WTC11 (cell line): ENCODE measurements at regions not wholly inside any gene's neighbourhood (a gene's known extent, or its start where the extent isn't known, plus 50 kb on each side); places are given as distances from the start of the nearest gene placed in this dataset.

ENCODE experiments used
- ATAC-seq: fragments of 200-7000 bp; cut with Tn5 transposase; 2 replicates; pipeline ENCODE4 v1.10.0; 2021; ENCODE audit warnings: mild to moderate bottlenecking, moderate library complexity
- CTCF ChIA-PET: fragments of 300-600 bp; sonication (Branson Sonifier 250); formaldehyde crosslinking; loops from one replicate; lab custom pipeline; 2021; ENCODE audit warnings: antibody characterized with exemption; lab: Charles Lee
- POLR2A ChIA-PET: fragments of 350-600 bp; sonication (Branson Sonifier 250); formaldehyde crosslinking; loops from one replicate; lab custom pipeline; 2021; ENCODE audit warnings: antibody characterized with exemption; lab: Charles Lee
- DNase-seq: peaks from one replicate; pipeline ENCODE4 v3.0.0; 2021; ENCODE audit warnings: low spot score
- H3K27ac Mint-ChIP-seq: 2 replicates; pipeline ENCODE4 v1.8.0; 2021; ENCODE audit warnings: mixed read lengths
- H3K27me3 Mint-ChIP-seq: 2 replicates; pipeline ENCODE4 v1.8.0; 2021; ENCODE audit warnings: low read depth, mild to moderate bottlenecking, moderate library complexity, mixed read lengths
- H3K36me3 Mint-ChIP-seq: 2 replicates; pipeline ENCODE4 v1.8.0; 2021; ENCODE audit warnings: mixed read lengths
- H3K4me1 Mint-ChIP-seq: 2 replicates; pipeline ENCODE4 v1.8.0; 2022; ENCODE audit warnings: mixed read lengths
- H3K4me3 Mint-ChIP-seq: 2 replicates; pipeline ENCODE4 v1.8.0; 2021; ENCODE audit warnings: mild to moderate bottlenecking, moderate library complexity, mixed read lengths
- H3K9me3 Mint-ChIP-seq: 2 replicates; pipeline ENCODE4 v1.8.0; 2021; ENCODE audit warnings: mixed read lengths
- ATF1 ChIP-seq: sonication (generic); formaldehyde crosslinking; IDR thresholded peaks from 2 replicates; pipeline ENCODE4 v1.8.1; 2023; ENCODE audit warnings: mild to moderate bottlenecking, moderate library complexity, missing genetic modification reagents
- ATF2 ChIP-seq: sonication (generic); formaldehyde crosslinking; IDR thresholded peaks from 2 replicates; pipeline ENCODE4 v1.8.1; 2022; ENCODE audit warnings: low read depth, missing genetic modification reagents, borderline replicate concordance
- ETV6 ChIP-seq: sonication (generic); formaldehyde crosslinking; IDR thresholded peaks from 2 replicates; pipeline ENCODE4 v1.8.1; 2022; ENCODE audit warnings: mild to moderate bottlenecking, missing genetic modification reagents
- IRF1 ChIP-seq: sonication (generic); formaldehyde crosslinking; IDR thresholded peaks from 2 replicates; pipeline ENCODE4 v1.8.0; 2023; ENCODE audit warnings: missing genetic modification reagents
- IRF2 ChIP-seq: sonication (generic); formaldehyde crosslinking; IDR thresholded peaks from 2 replicates; pipeline ENCODE4 v1.8.0; 2022; ENCODE audit warnings: low read depth, missing genetic modification reagents, borderline replicate concordance
- JAZF1 ChIP-seq: fragments of 250-450 bp; sonication (Bioruptor Pico); IDR thresholded peaks from 2 replicates; pipeline ENCODE4 v1.9.0; 2021; ENCODE audit warnings: moderate library complexity, mild to moderate bottlenecking, inconsistent platforms
- MXD4 ChIP-seq: fragments of 250-450 bp; sonication (Bioruptor Pico); IDR thresholded peaks from 2 replicates; pipeline ENCODE4 v1.8.0; 2021; ENCODE audit warnings: mild to moderate bottlenecking, moderate library complexity, borderline replicate concordance
- RELA ChIP-seq: sonication (generic); formaldehyde crosslinking; IDR thresholded peaks from 2 replicates; pipeline ENCODE4 v1.8.1; 2022; ENCODE audit warnings: missing genetic modification reagents, mild to moderate bottlenecking, borderline replicate concordance
- TP53 ChIP-seq: sonication (generic); formaldehyde crosslinking; IDR thresholded peaks from 2 replicates; pipeline ENCODE4 v1.8.1; 2023; ENCODE audit warnings: mild to moderate bottlenecking, missing genetic modification reagents
- ZMAT4 ChIP-seq: fragments of 250-450 bp; sonication (Bioruptor Pico); IDR thresholded peaks from 2 replicates; pipeline ENCODE4 v1.9.0; 2021; ENCODE audit warnings: mild to moderate bottlenecking
- ZNF121 ChIP-seq: sonication (generic); formaldehyde crosslinking; IDR thresholded peaks from 2 replicates; pipeline ENCODE4 v1.8.0; 2023; ENCODE audit warnings: missing genetic modification reagents
- ZNF138 ChIP-seq: sonication (generic); formaldehyde crosslinking; conservative IDR thresholded peaks from 2 replicates; pipeline ENCODE4 v1.8.1; 2022; ENCODE audit warnings: mild to moderate bottlenecking, moderate library complexity, missing genetic modification reagents
- ZNF232 ChIP-seq: sonication (generic); formaldehyde crosslinking; IDR thresholded peaks from 2 replicates; pipeline ENCODE4 v1.8.0; 2022; ENCODE audit warnings: mild to moderate bottlenecking, missing genetic modification reagents
- ZNF396 ChIP-seq: fragments of 250-450 bp; sonication (Bioruptor Pico); IDR thresholded peaks from 2 replicates; pipeline ENCODE4 v1.8.0; 2021; ENCODE audit warnings: mild to moderate bottlenecking, moderate library complexity, borderline replicate concordance
- ZNF423 ChIP-seq: fragments of 250-450 bp; sonication (Bioruptor Pico); IDR thresholded peaks from 2 replicates; pipeline ENCODE4 v2.1.2; 2022; ENCODE audit warnings: mild to moderate bottlenecking, moderate library complexity
- ZSCAN18 ChIP-seq: fragments of 250-450 bp; sonication (Bioruptor Pico); IDR thresholded peaks from 2 replicates; pipeline ENCODE4 v2.1.2; 2022; ENCODE audit warnings: mild to moderate bottlenecking, moderate library complexity

GRCh38 chr4:187602339-187603092 lies 393.1 kb upstream of the ZFP42 start:
- H3K36me3 Mint-ChIP-seq: no peaks in the 10 kb centered on the region
- H3K27me3 Mint-ChIP-seq: no peaks in the 10 kb centered on the region
- no peak for DNase-seq
- no peak overlapping the region for H3K4me3 Mint-ChIP-seq
- no peak for TF ChIP-seq ETV6 (CRISPR knock-in tag)
- TF ChIP-seq, all 79 proteins: peak for 0
- ATAC-seq: no peak
- ChIA-PET POLR2A (no interaction called here), CTCF (no interaction called here)
- H3K27ac Mint-ChIP-seq: no peak overlapping the region
- H3K4me1 Mint-ChIP-seq: peaks cover 37% of the 10 kb centered on the region
- peaks cover 4% of the 10 kb centered on the region for H3K9me3 Mint-ChIP-seq

- no peak for ATAC-seq
Observed at GRCh38 chr4:187603093-187604025, 392.2 kb upstream of the ZFP42 start.

GRCh38 chr4:187604984-187605383 lies 390.6 kb upstream of the ZFP42 start:
- no peak for DNase-seq

More at GRCh38 chr4:187603093-187604025, 392.2 kb upstream of the ZFP42 start:
- H3K36me3 Mint-ChIP-seq: no peaks in the 10 kb centered on the region
- H3K27me3 Mint-ChIP-seq: no peaks in the 10 kb centered on the region
- H3K4me1 Mint-ChIP-seq: peaks cover 37% of the 10 kb centered on the region
- peaks cover 4% of the 10 kb centered on the region for H3K9me3 Mint-ChIP-seq
- ChIA-PET CTCF (no interaction called here), POLR2A (no interaction called here)
- H3K4me3 Mint-ChIP-seq: no peak overlapping the region
- TF ChIP-seq ZNF423 (CRISPR knock-in tag): no peak
- no peak for TF ChIP-seq IRF1 (CRISPR knock-in tag)
- no peak for TF ChIP-seq IRF2 (CRISPR knock-in tag)
- no peak for TF ChIP-seq ZNF232 (CRISPR knock-in tag)
- no peak for TF ChIP-seq JAZF1 (CRISPR knock-in tag)
- TF ChIP-seq ZMAT4: no peak
- TF ChIP-seq ZSCAN18: no peak
- TF ChIP-seq, all 79 proteins: peak for 0
- no peak for DNase-seq
- no peak overlapping the region for H3K27ac Mint-ChIP-seq

More at GRCh38 chr4:187604984-187605383, 390.6 kb upstream of the ZFP42 start:
- POLR2A ChIA-PET: no interaction called here
- peaks cover 37% of the 10 kb centered on the region for H3K4me1 Mint-ChIP-seq
- no peaks in the 10 kb centered on the region for H3K36me3 Mint-ChIP-seq
- peaks cover 1% of the 10 kb centered on the region; the same call in 1 of the 2 replicates for H3K9me3 Mint-ChIP-seq
- CTCF ChIA-PET: no interaction called here
- no peaks in the 10 kb centered on the region; the same call in 1 of the 2 replicates for H3K27me3 Mint-ChIP-seq
- no peak for TF ChIP-seq ZNF121 (CRISPR knock-in tag)
- no peak for TF ChIP-seq ATF2 (CRISPR knock-in tag)
- TF ChIP-seq RELA (CRISPR knock-in tag): no peak
- no peak for TF ChIP-seq MXD4 (CRISPR knock-in tag)
- TF ChIP-seq TP53 (CRISPR knock-in tag): no peak
- no peak for TF ChIP-seq ATF1 (CRISPR knock-in tag)
- no peak for TF ChIP-seq ZNF138
- TF ChIP-seq ZNF396 (CRISPR knock-in tag): no peak
- H3K4me3 Mint-ChIP-seq: no peak overlapping the region
- peak; percentile 40 for ATAC-seq
- peak overlapping the region; percentile 13; the same call in 1 of the 2 replicates for H3K27ac Mint-ChIP-seq
